Lower leg skin (tissue), 3 donors: ENCODE measurements at regions not wholly inside any gene's neighbourhood (a gene's known extent, or its start where the extent isn't known, plus 50 kb on each side); places are given as distances from the start of the nearest gene placed in this dataset.

ENCODE experiments used
- POLR2A ChIP-seq, 2 donors: fragments of 450-650 bp; IDR thresholded peaks; one replicate each; pipeline ENCODE4 v1.6.1; 2016 to 2017; ENCODE audit warnings: antibody characterized with exemption in 2 of 2, mild to moderate bottlenecking in 1 of 2, moderate library complexity in 1 of 2
- TF ChIP-seq, protein P1 (sequence below), 3 donors: fragments of 450-650 bp; IDR thresholded peaks; one replicate each; pipeline ENCODE4 v1.5.1; 2016; ENCODE audit warnings: antibody characterized with exemption in 3 of 3, mild to moderate bottlenecking in 3 of 3, moderate library complexity in 2 of 3

DNA sequence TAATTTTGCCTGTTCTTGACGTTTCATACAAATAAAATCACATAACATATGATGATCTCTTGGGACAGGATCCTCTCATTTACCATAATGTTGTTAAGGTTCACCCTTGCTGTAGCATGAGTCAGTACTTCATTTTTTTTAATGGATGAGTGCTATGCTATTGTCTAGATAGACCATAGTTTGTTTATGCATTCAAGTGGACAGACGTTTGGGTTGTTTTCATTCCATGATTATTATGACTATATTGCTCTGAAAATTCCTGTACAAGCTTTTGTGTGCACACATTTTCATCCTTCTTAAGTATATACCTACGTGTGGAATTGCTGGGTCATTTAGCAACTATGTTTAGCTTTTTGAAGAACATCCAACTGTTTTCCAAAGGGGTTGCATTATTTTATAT, 325.6 kb upstream of the TMEM132C start:
- TF ChIP-seq, protein P1, sequence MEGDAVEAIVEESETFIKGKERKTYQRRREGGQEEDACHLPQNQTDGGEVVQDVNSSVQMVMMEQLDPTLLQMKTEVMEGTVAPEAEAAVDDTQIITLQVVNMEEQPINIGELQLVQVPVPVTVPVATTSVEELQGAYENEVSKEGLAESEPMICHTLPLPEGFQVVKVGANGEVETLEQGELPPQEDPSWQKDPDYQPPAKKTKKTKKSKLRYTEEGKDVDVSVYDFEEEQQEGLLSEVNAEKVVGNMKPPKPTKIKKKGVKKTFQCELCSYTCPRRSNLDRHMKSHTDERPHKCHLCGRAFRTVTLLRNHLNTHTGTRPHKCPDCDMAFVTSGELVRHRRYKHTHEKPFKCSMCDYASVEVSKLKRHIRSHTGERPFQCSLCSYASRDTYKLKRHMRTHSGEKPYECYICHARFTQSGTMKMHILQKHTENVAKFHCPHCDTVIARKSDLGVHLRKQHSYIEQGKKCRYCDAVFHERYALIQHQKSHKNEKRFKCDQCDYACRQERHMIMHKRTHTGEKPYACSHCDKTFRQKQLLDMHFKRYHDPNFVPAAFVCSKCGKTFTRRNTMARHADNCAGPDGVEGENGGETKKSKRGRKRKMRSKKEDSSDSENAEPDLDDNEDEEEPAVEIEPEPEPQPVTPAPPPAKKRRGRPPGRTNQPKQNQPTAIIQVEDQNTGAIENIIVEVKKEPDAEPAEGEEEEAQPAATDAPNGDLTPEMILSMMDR (IDR thresholded peaks at IDR 0.05), result no peak
- TF ChIP-seq POLR2A (IDR thresholded peaks at IDR 0.05), result no peak
